Omental fat pad (tissue), 3 donors: ENCODE measurements at regions not wholly inside any gene's neighbourhood (a gene's known extent, or its start where the extent isn't known, plus 50 kb on each side); places are given as distances from the start of the nearest gene placed in this dataset.

ENCODE experiments used
- ATAC-seq: fragments of 150-250 bp; one replicate; pipeline ENCODE4 v1.9.1; 2016; ENCODE audit warnings: mild to moderate bottlenecking, moderate library complexity; ENCODE audit not compliant: low FRiP score
- DNase-seq: peaks from one replicate; pipeline ENCODE4 v3.0.0-alpha.2; 2019; ENCODE audit warnings: low spot score
- TF ChIP-seq, protein P1 (sequence below), 3 donors: fragments of 450-650 bp; IDR thresholded peaks; one replicate each; pipeline ENCODE4 v1.5.1; 2016 to 2017; ENCODE audit warnings: antibody characterized with exemption in 3 of 3, mild to moderate bottlenecking in 3 of 3, moderate library complexity in 2 of 3

DNA sequence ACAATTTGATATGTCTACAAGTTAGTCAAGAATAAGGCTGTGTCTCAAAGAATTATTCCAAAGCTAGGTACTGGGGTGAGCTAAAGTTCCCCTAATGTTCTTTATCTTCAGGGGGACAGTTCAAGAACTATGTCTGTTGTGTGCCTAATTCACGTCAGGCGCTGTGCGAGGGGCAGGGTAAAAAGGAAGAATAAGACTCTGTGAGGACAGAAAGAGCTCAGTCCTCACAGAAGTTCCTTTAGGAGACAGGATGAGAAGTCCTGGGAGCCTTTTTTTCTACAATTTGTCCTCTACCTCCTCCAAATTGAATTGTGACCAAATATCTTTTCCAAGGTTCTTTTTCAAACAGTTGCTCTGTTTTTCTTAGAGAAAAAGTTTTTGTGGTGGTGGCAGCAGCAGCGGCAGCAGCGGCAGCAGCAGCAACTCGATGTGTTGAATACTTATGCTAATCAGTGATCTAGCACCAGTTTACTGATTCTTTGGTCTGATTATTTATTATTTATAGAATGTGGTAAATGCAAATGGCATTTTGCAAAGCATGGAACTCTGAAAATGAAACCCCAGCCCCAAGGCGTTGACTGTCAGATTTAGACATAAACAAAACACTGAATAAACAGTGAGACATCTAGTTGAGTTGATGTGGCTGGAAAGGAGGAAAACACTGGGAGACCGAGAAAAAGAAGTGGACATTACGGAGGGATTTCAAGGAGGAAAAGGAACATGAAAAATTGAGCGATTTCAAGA, 88.6 kb downstream of the GTPBP8 start:
- ATAC-seq (no peak), DNase-seq (no peak)
- TF ChIP-seq, protein P1, sequence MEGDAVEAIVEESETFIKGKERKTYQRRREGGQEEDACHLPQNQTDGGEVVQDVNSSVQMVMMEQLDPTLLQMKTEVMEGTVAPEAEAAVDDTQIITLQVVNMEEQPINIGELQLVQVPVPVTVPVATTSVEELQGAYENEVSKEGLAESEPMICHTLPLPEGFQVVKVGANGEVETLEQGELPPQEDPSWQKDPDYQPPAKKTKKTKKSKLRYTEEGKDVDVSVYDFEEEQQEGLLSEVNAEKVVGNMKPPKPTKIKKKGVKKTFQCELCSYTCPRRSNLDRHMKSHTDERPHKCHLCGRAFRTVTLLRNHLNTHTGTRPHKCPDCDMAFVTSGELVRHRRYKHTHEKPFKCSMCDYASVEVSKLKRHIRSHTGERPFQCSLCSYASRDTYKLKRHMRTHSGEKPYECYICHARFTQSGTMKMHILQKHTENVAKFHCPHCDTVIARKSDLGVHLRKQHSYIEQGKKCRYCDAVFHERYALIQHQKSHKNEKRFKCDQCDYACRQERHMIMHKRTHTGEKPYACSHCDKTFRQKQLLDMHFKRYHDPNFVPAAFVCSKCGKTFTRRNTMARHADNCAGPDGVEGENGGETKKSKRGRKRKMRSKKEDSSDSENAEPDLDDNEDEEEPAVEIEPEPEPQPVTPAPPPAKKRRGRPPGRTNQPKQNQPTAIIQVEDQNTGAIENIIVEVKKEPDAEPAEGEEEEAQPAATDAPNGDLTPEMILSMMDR (IDR thresholded peaks at IDR 0.05): no peak

DNA sequence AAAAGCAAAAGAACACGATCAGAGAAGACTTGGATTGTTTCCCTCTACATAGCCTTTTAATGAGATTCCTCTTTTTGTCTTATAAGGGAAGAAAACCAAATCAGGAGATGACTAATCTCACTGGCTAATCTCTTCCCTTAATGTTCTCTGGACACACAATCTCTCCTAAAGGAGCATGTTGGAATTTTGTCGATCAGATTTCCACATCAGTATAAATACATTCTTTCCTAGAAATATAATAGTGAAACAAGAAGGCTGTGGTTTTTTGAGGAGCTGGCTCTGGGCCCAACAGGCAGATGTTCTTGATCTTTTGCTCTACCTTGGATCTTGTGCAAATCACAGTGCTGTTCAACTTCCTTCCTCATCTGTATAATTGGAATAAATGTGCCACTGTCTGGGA, 94.0 kb downstream of the GTPBP8 start:
- DNase-seq (no peak), ATAC-seq (no peak)
- TF ChIP-seq, protein P1 (IDR thresholded peaks at IDR 0.05): no peak

DNA sequence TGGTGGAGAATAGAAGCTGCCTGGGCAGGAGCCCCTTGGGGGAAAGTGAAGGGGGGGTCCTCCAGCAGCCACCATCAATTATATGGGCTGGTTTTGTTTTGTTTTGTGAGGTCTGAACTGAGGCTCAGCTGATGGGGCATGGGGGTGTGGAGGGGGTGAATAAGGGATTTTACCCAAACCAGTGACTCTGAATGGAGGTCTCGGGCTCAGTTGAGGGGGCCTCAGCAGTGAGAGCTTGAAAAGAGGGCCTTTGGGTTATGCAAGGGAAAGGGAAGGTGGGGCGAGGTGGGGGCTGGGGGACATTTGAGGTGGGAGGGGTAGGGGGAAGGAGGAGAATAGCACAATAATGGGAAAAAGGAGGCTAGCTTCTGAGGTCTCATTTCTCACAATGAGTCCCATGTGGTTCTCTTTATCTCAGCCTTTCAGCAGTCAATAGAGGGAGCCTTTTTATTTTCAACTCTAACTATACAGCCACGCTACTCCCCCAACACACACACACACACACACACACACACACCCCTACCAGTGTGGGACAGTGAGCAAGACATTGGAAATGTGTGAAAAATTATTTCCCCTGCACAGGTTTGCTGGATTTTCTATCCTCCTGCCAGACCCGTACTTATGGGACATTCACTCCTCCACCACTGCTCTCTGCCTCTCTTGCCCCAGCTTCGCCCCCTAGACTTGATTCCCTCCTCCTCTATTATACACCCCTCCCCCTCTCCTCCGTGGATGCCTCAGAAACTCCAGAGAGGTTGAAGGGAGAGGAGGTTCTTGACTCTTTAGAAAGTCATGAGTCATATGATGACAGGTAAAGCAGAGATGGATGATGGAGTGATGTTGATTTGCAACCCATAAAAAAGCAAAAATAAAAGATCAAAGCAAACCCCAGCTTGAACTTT, 96.0 kb downstream of the GTPBP8 start:
- TF ChIP-seq, protein P1 (IDR thresholded peaks at IDR 0.05): no peak
- ATAC-seq (no peak), DNase-seq (no peak)

DNA sequence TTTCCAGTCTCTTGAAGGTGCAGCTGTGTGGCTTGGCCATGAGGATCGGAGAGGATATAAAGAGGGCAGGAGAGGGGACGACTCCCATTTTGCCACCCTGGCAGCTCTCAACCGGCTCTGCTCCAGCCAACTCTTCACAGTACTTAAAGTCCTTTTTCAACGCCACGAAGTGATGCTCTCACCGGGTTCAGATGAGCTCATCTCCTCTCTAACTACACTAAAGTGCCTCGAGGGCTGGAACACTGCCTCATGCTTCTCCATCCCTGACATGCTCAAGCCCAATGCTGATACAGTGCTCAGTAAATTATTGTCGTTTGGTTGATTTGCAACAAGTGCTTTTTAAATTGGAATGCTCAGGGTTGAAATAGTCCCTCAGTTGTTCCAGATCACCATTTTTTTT, 97.8 kb downstream of the GTPBP8 start:
- TF ChIP-seq, protein P1 (IDR thresholded peaks at IDR 0.05): no peak
- DNase-seq (no peak), ATAC-seq (no peak)

DNA sequence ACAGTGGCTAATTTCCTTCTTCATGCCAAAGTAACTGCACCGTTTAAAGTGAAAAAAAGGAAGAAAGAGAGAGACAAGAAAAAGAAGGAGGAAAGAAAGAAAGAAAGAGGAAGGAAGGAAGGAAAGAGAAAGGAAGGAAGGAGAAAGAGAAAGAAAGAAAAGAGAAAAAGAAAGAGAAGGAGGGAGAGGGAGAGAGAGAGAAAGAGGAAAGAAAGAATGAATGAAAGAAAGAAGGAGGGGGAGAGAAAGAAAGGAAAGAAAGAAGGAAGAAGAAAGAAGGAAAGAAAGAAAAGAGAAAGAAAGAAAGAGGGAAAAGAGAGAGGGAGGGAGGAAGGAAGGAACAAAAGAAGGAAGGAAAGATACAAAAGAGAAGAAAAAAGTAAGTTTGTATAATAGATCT, 100.6 kb downstream of the GTPBP8 start:
- no peak for ATAC-seq
- TF ChIP-seq, protein P1 (IDR thresholded peaks at IDR 0.05): no peak
- DNase-seq: no peak

DNA sequence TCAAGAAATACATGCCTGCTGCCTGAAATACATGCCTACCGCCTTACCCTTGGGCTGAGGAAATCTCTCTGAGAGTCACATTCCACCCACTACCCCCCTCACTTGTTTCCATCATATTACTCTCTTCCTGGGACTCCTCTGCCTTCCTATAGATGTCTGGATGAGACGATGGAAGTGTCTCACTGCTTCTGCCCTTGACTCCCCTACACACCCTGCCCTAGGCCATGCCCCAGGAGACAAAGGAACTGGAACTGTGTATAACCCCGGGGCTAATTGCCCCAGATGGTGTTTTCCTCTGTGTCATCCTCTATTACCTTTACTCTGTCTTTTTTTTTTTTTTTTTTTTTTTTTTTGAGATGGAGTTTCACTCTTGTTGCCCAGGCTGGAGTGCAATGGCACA, 102.0 kb downstream of the GTPBP8 start:
- ATAC-seq: no peak
- TF ChIP-seq, protein P1 (IDR thresholded peaks at IDR 0.05): no peak
- no peak for DNase-seq
